ENCODE measurements at regions not wholly inside any gene's neighbourhood (a gene's known extent, or its start where the extent isn't known, plus 50 kb on each side); places are given as distances from the start of the nearest gene placed in this dataset.

GRCh38 chr15:70271422-70272088 is 173.8 kb upstream of the TLE3 start:
- TF ChIP-seq YY1 (IDR thresholded peaks at IDR 0.05; ENCODE audit: low read depth) (no peak), EP300 (IDR thresholded peaks at IDR 0.05; ENCODE audit: borderline replicate concordance) (peak; percentile 72; the same call in 1 of the 2 replicates), EGR1 (IDR thresholded peaks at IDR 0.05) (no peak), ZBTB7A (IDR thresholded peaks at IDR 0.05; ENCODE audit: low read depth) (no peak), FOXM1 (IDR thresholded peaks at IDR 0.05; ENCODE audit: borderline replicate concordance, low read depth) (no peak), USF1 (IDR thresholded peaks at IDR 0.05) (no peak), REST (IDR thresholded peaks at IDR 0.05; ENCODE audit: low read depth) (no peak), CREB1 (IDR thresholded peaks at IDR 0.05; ENCODE audit: low read depth) (no peak), RAD21 (IDR thresholded peaks at IDR 0.05; ENCODE audit: low read depth) (no peak), MAX (IDR thresholded peaks at IDR 0.05) (0 out of 2 replicates have a peak, but pooled peaks have one; percentile 5), TAF1 (IDR thresholded peaks at IDR 0.05; ENCODE audit: low read depth) (no peak)

All from Ishikawa (cell line).